ENCODE measurements at regions not wholly inside any gene's neighbourhood (a gene's known extent, or its start where the extent isn't known, plus 50 kb on each side); places are given as distances from the start of the nearest gene placed in this dataset.

DNA sequence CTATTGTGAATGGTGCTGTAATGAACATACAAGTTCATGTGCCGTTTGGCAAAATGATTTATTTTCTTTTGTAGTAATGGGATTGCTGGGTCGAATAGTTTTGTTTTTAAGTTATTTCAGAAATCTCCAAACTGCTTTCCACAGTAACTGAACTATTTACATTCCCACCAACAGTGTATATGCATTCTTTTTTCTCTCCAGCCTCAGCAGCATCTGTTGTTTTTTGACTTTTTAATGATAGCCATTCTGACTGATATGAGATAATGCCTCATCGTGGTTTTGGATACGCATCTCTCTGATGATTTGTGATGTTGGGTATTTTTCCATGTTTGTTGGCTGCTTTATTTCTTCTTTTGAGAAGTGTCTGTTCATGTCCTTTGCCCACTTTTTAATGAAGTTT lies 246.3 kb upstream of the ADGRL3 start:
- H3K27me3 Mint-ChIP-seq (ENCODE audit: low read depth) = no peaks in the 10 kb centered on the region
- no peak overlapping the region for H3K9ac ChIP-seq (ENCODE audit: extremely low read depth, insufficient read length, low read length)
- H3K4me3 Mint-ChIP-seq = no peak overlapping the region
- H4K8ac ChIP-seq (replicated peaks; ENCODE audit: insufficient read length, low read depth, low read length) = no peak overlapping the region
- no peak overlapping the region for H3K4ac ChIP-seq (ENCODE audit: low read depth, low read length)
- H3K9me3 Mint-ChIP-seq = no peaks in the 10 kb centered on the region
- H3K23me2 ChIP-seq (ENCODE audit: insufficient read length, low read depth, low read length, poor library complexity, severe bottlenecking) = no peaks in the 10 kb centered on the region
- H2BK5ac ChIP-seq (ENCODE audit: insufficient read length, low read length) = no peak overlapping the region
- no peak overlapping the region for H2BK15ac ChIP-seq (ENCODE audit: low read depth, low read length)
- TF ChIP-seq, protein P1, sequence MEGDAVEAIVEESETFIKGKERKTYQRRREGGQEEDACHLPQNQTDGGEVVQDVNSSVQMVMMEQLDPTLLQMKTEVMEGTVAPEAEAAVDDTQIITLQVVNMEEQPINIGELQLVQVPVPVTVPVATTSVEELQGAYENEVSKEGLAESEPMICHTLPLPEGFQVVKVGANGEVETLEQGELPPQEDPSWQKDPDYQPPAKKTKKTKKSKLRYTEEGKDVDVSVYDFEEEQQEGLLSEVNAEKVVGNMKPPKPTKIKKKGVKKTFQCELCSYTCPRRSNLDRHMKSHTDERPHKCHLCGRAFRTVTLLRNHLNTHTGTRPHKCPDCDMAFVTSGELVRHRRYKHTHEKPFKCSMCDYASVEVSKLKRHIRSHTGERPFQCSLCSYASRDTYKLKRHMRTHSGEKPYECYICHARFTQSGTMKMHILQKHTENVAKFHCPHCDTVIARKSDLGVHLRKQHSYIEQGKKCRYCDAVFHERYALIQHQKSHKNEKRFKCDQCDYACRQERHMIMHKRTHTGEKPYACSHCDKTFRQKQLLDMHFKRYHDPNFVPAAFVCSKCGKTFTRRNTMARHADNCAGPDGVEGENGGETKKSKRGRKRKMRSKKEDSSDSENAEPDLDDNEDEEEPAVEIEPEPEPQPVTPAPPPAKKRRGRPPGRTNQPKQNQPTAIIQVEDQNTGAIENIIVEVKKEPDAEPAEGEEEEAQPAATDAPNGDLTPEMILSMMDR (conservative IDR thresholded peaks at IDR 0.05) = no peak
- H3K27ac ChIP-seq (ENCODE audit: insufficient read length, low read depth, low read length) = no peak overlapping the region
- no peak overlapping the region for H3T11ph ChIP-seq (ENCODE audit: low read length)
- H3K4me2 ChIP-seq (ENCODE audit: insufficient read depth, insufficient read length, low read length) = no peak overlapping the region
- H3K14ac ChIP-seq (ENCODE audit: insufficient read depth, low read length) = no peak overlapping the region
- no peak overlapping the region for H4K5ac ChIP-seq (ENCODE audit: insufficient read length, low read depth, low read length)
- no peaks in the 10 kb centered on the region for H3K79me2 ChIP-seq (ENCODE audit: insufficient read depth, low read length)
- no CpG with 5 or more reads among the region's 4 CpGs for WGBS (ENCODE audit: extremely low coverage, insufficient read length, low lambda C conversion rate)
- no peaks in the 10 kb centered on the region for H4K20me1 ChIP-seq (ENCODE audit: control insufficient read depth, insufficient read depth, insufficient read length)
- H3K27me3 ChIP-seq (ENCODE audit: insufficient read depth, low read length) = no peaks in the 10 kb centered on the region
- no peak overlapping the region for H2AK5ac ChIP-seq (ENCODE audit: insufficient read length, low read length)
- no peaks in the 10 kb centered on the region for H3K79me1 ChIP-seq (ENCODE audit: insufficient read depth, low read depth, low read length, poor library complexity, severe bottlenecking)
- H2AFZ ChIP-seq (ENCODE audit: low read length) = no peak overlapping the region
- H3K36me3 Mint-ChIP-seq (ENCODE audit: insufficient read depth in 1 of 3, low read depth in 3 of 3) = no peaks in the 10 kb centered on the region
- no peaks in the 10 kb centered on the region for H3K9me3 ChIP-seq (ENCODE audit: control insufficient read depth, low read depth, low read length)
- H2BK20ac ChIP-seq (ENCODE audit: low read depth, low read length, poor library complexity, severe bottlenecking) = no peak overlapping the region
- H3K56ac ChIP-seq (ENCODE audit: insufficient read length, low read depth, low read length) = no peak overlapping the region
- no peaks in the 10 kb centered on the region for H3K4me1 ChIP-seq (ENCODE audit: insufficient read depth, low read length)
- no peak overlapping the region for H2BK12ac ChIP-seq (ENCODE audit: insufficient read length, low read depth, low read length)
- H3K23ac ChIP-seq (ENCODE audit: insufficient read length, low read depth, low read length) = no peak overlapping the region
- H3K4me1 Mint-ChIP-seq = no peaks in the 10 kb centered on the region
- H3K18ac ChIP-seq (ENCODE audit: insufficient read length, low read depth, low read length) = no peak overlapping the region
- DNase-seq = no peak
- H4K91ac ChIP-seq (ENCODE audit: insufficient read length, low read depth, low read length) = no peak overlapping the region
- H2BK120ac ChIP-seq (ENCODE audit: low read depth, low read length, poor library complexity, severe bottlenecking) = no peak overlapping the region
- H3K27ac Mint-ChIP-seq = no peak overlapping the region; a peak in 1 of 7 replicates

Measured in H9 (cell line).